CD4-positive, CD25-positive, alpha-beta regulatory T cell (primary cell): ENCODE measurements at regions not wholly inside any gene's neighbourhood (a gene's known extent, or its start where the extent isn't known, plus 50 kb on each side); places are given as distances from the start of the nearest gene placed in this dataset.
"Not testable (repeated sequence)": the region's sequence is repeated elsewhere in the genome, so short reads cannot be mapped to it uniquely, and the experiment has no call there.

Experiments
- ATAC-seq, 2 donors: fragments of 150-1000 bp; cut with Tn5 transposase; one replicate each; pipeline ENCODE4 v1.10.0; 2021; ENCODE audit warnings: low read depth in 2 of 2, moderate number of reproducible peaks in 2 of 2, moderate library complexity in 1 of 2
- DNase-seq, 3 donors: peaks; one replicate each; pipeline versions ENCODE4 v3.0.0 to v3.0.0-alpha.2; 2012 to 2022; ENCODE audit warnings: mixed read lengths in 1 of 3
- H3K27ac ChIP-seq: one replicate; pipeline ENCODE4 v1.7.0; 2013; ENCODE audit warnings: mild to moderate bottlenecking, low read length; ENCODE audit not compliant: insufficient read depth, poor library complexity, severe bottlenecking
- H3K27me3 ChIP-seq: one replicate; pipeline ENCODE4 v1.7.0; 2013; ENCODE audit warnings: low read length; ENCODE audit not compliant: control insufficient read depth, insufficient read depth
- H3K36me3 ChIP-seq: one replicate; pipeline ENCODE4 v1.7.0; 2013; ENCODE audit warnings: mild to moderate bottlenecking, low read length, moderate library complexity; ENCODE audit not compliant: control insufficient read depth, insufficient read depth
- H3K4me1 ChIP-seq: 2 replicates; pipeline ENCODE4 v1.7.0; 2013; ENCODE audit warnings: mild to moderate bottlenecking, low read length; ENCODE audit not compliant: insufficient read depth, control insufficient read depth, poor library complexity, severe bottlenecking
- H3K4me3 ChIP-seq: one replicate; pipeline ENCODE4 v1.7.0; 2013; ENCODE audit warnings: low read depth, mild to moderate bottlenecking, low read length, moderate library complexity
- H3K9me3 ChIP-seq, 2 experiments: 1 replicate in 1 of 2; 2 replicates in 1 of 2; pipeline ENCODE4 v1.7.0; 2013; ENCODE audit warnings: low read length in 2 of 2, mild to moderate bottlenecking in 1 of 2, moderate library complexity in 1 of 2; ENCODE audit not compliant: control insufficient read depth in 2 of 2
- H3K27ac Mint-ChIP-seq, 3 donors: one replicate each; pipeline ENCODE4 v1.8.0; 2020 to 2022; ENCODE audit warnings: mild to moderate bottlenecking in 3 of 3, mixed read lengths in 3 of 3, moderate library complexity in 2 of 3
- H3K27me3 Mint-ChIP-seq: one replicate; pipeline ENCODE4 v1.8.0; 2022; ENCODE audit warnings: mild to moderate bottlenecking, mixed read lengths
- H3K36me3 Mint-ChIP-seq: one replicate; pipeline ENCODE4 v1.8.0; 2020; ENCODE audit warnings: mixed read lengths
- H3K4me1 Mint-ChIP-seq, 4 donors: one replicate each; pipeline ENCODE4 v1.8.0; 2020 to 2022; ENCODE audit warnings: mixed read lengths in 4 of 4, mild to moderate bottlenecking in 1 of 4
- H3K4me3 Mint-ChIP-seq, 4 donors: one replicate each; pipeline ENCODE4 v1.8.0; 2020 to 2022; ENCODE audit warnings: mild to moderate bottlenecking in 4 of 4, mixed read lengths in 4 of 4, moderate library complexity in 3 of 4
- H3K9me3 Mint-ChIP-seq, 7 donors: one replicate each; pipeline ENCODE4 v1.8.0; 2020 to 2022; ENCODE audit warnings: mixed read lengths in 7 of 7, mild to moderate bottlenecking in 3 of 7, moderate library complexity in 2 of 7

- H3K36me3 ChIP-seq: no peaks in the 10 kb centered on the region
- no peaks in the 10 kb centered on the region for H3K9me3 ChIP-seq
- H3K27me3 ChIP-seq: no peaks in the 10 kb centered on the region
- H3K27ac ChIP-seq: no peak overlapping the region
- H3K27me3 Mint-ChIP-seq: peaks cover 6% of the 10 kb centered on the region
- H3K9me3 Mint-ChIP-seq: peaks cover 0 to 12% (median 4%) of the 10 kb centered on the region in 7 donors
- no peak overlapping the region for H3K4me3 ChIP-seq
- H3K4me1 ChIP-seq: no peaks in the 10 kb centered on the region
- no peaks in the 10 kb centered on the region for H3K36me3 Mint-ChIP-seq
- no peaks in the 10 kb centered on the region for H3K4me1 Mint-ChIP-seq
- no peak overlapping the region for H3K4me3 Mint-ChIP-seq
- no peak for ATAC-seq
- no peak overlapping the region for H3K27ac Mint-ChIP-seq
- no peak for DNase-seq
Observed at GRCh38 chr5:60463179-60463868, 236.6 kb downstream of the DEPDC1B start.

- Histone ChIP-seq H3K27me3 (no peaks in the 10 kb centered on the region), H3K27ac (no peak overlapping the region), H3K4me1 (no peaks in the 10 kb centered on the region), H3K36me3 (no peaks in the 10 kb centered on the region), H3K9me3 (no peaks in the 10 kb centered on the region), H3K4me3 (no peak overlapping the region)
- Mint-ChIP-seq H3K27ac (no peak overlapping the region), H3K27me3 (peaks cover under 1% of the 10 kb centered on the region), H3K36me3 (no peaks in the 10 kb centered on the region), H3K9me3 (peaks cover 0 to 14% (median 2%) of the 10 kb centered on the region in 7 donors), H3K4me1 (no peaks in the 10 kb centered on the region), H3K4me3 (no peak overlapping the region)
- DNase-seq (no peak), ATAC-seq (no peak)
Observed at GRCh38 chr5:60458666-60459065, 241.3 kb downstream of the DEPDC1B start.

- H3K4me1 Mint-ChIP-seq: no peaks in the 10 kb centered on the region
- no peaks in the 10 kb centered on the region for H3K27me3 Mint-ChIP-seq
- ATAC-seq (no peak), DNase-seq (no peak)
- no peak overlapping the region for H3K4me3 Mint-ChIP-seq
- no peaks in the 10 kb centered on the region for H3K36me3 ChIP-seq
- H3K27me3 ChIP-seq: no peaks in the 10 kb centered on the region
- no peak overlapping the region for H3K27ac Mint-ChIP-seq
- H3K36me3 Mint-ChIP-seq: no peaks in the 10 kb centered on the region
- H3K4me1 ChIP-seq: no peaks in the 10 kb centered on the region
- H3K27ac ChIP-seq: no peak overlapping the region
- H3K9me3 Mint-ChIP-seq: peaks cover 0 to 8% (median 2%) of the 10 kb centered on the region in 7 donors
- H3K4me3 ChIP-seq: no peak overlapping the region
- no peaks in the 10 kb centered on the region for H3K9me3 ChIP-seq
Observed at GRCh38 chr5:60457233-60457632, 242.7 kb downstream of the DEPDC1B start.

- Mint-ChIP-seq H3K27ac (no peak overlapping the region), H3K27me3 (no peaks in the 10 kb centered on the region), H3K4me1 (no peaks in the 10 kb centered on the region), H3K36me3 (no peaks in the 10 kb centered on the region), H3K9me3 (peaks cover 0 to 4% (median 1%) of the 10 kb centered on the region in 7 donors), H3K4me3 (no peak overlapping the region)
- Histone ChIP-seq H3K9me3 (no peaks in the 10 kb centered on the region), H3K36me3 (no peaks in the 10 kb centered on the region), H3K4me1 (no peaks in the 10 kb centered on the region), H3K27me3 (no peaks in the 10 kb centered on the region), H3K4me3 (no peak overlapping the region), H3K27ac (no peak overlapping the region)
- ATAC-seq (no peak), DNase-seq (no peak)
Observed at GRCh38 chr5:60455589-60455988, 244.4 kb downstream of the DEPDC1B start.

GRCh38 chr5:60454277-60454676 lies 245.7 kb downstream of the DEPDC1B start:
- not testable (repeated sequence) for H3K36me3 Mint-ChIP-seq, H3K9me3 ChIP-seq, ATAC-seq, H3K4me1 Mint-ChIP-seq, DNase-seq, H3K36me3 ChIP-seq, H3K4me1 ChIP-seq, H3K27ac Mint-ChIP-seq, H3K27me3 Mint-ChIP-seq, H3K27ac ChIP-seq, H3K27me3 ChIP-seq, H3K4me3 ChIP-seq, H3K9me3 Mint-ChIP-seq, H3K4me3 Mint-ChIP-seq

GRCh38 chr5:60453186-60453976 lies 246.6 kb downstream of the DEPDC1B start:
- H3K36me3 Mint-ChIP-seq: no peaks in the 10 kb centered on the region
- no peaks in the 10 kb centered on the region for H3K27me3 ChIP-seq
- no peaks in the 10 kb centered on the region for H3K9me3 ChIP-seq
- H3K4me3 ChIP-seq: no peak overlapping the region
- no peak overlapping the region for H3K27ac ChIP-seq
- ATAC-seq (no peak), DNase-seq (no peak)
- H3K4me3 Mint-ChIP-seq: no peak overlapping the region
- no peaks in the 10 kb centered on the region for H3K27me3 Mint-ChIP-seq
- no peaks in the 10 kb centered on the region for H3K36me3 ChIP-seq
- H3K9me3 Mint-ChIP-seq: peaks cover 0 to 7% (median 0%) of the 10 kb centered on the region in 7 donors
- H3K4me1 ChIP-seq: no peaks in the 10 kb centered on the region
- H3K4me1 Mint-ChIP-seq: no peaks in the 10 kb centered on the region
- no peak overlapping the region for H3K27ac Mint-ChIP-seq

GRCh38 chr5:60448600-60448999 lies 251.4 kb downstream of the DEPDC1B start:
- no peaks in the 10 kb centered on the region for H3K27me3 ChIP-seq
- no peak overlapping the region for H3K4me3 ChIP-seq
- ATAC-seq (no peak), DNase-seq (no peak)
- Mint-ChIP-seq H3K4me3 (no peak overlapping the region), H3K4me1 (no peaks in the 10 kb centered on the region), H3K27me3 (no peaks in the 10 kb centered on the region), H3K9me3 (peaks cover 0 to 4% (median 0%) of the 10 kb centered on the region in 7 donors), H3K36me3 (no peaks in the 10 kb centered on the region), H3K27ac (no peak overlapping the region)
- no peaks in the 10 kb centered on the region for H3K4me1 ChIP-seq
- H3K27ac ChIP-seq: no peak overlapping the region
- no peaks in the 10 kb centered on the region for H3K36me3 ChIP-seq
- H3K9me3 ChIP-seq: no peaks in the 10 kb centered on the region

GRCh38 chr5:60447488-60447920 lies 252.5 kb downstream of the DEPDC1B start:
- H3K4me3 Mint-ChIP-seq: no peak overlapping the region
- H3K27me3 Mint-ChIP-seq: no peaks in the 10 kb centered on the region
- Histone ChIP-seq H3K27ac (no peak overlapping the region), H3K36me3 (no peaks in the 10 kb centered on the region), H3K4me1 (no peaks in the 10 kb centered on the region), H3K4me3 (no peak overlapping the region), H3K9me3 (no peaks in the 10 kb centered on the region), H3K27me3 (no peaks in the 10 kb centered on the region)
- H3K36me3 Mint-ChIP-seq: no peaks in the 10 kb centered on the region
- H3K9me3 Mint-ChIP-seq: peaks cover 0 to 4% (median 0%) of the 10 kb centered on the region in 7 donors
- H3K27ac Mint-ChIP-seq: no peak overlapping the region
- no peaks in the 10 kb centered on the region for H3K4me1 Mint-ChIP-seq
- DNase-seq (no peak), ATAC-seq (no peak)
